RPMI8226 (cell line): ENCODE measurements at regions not wholly inside any gene's neighbourhood (a gene's known extent, or its start where the extent isn't known, plus 50 kb on each side); places are given as distances from the start of the nearest gene placed in this dataset.
"Not testable (repeated sequence)": the region's sequence is repeated elsewhere in the genome, so short reads cannot be mapped to it uniquely, and the experiment has no call there.

ENCODE experiments used
- DNase-seq: peaks from one replicate; pipeline ENCODE4 v3.0.0-alpha.2; 2015

- DNase-seq: no peak
Observed at GRCh38 chr10:8350250-8350967, 295.9 kb downstream of the GATA3 start.

- DNase-seq: no peak
Observed at GRCh38 chr10:8352171-8353075, 297.9 kb downstream of the GATA3 start.

GRCh38 chr10:8356283-8356682, 301.8 kb downstream of the GATA3 start:
- DNase-seq: no peak

GRCh38 chr10:8359467-8359866, 305.0 kb downstream of the GATA3 start:
- DNase-seq: no peak

- DNase-seq: no peak
Observed at GRCh38 chr10:8360365-8360764, 305.9 kb downstream of the GATA3 start.

GRCh38 chr10:8360814-8361509, 306.5 kb downstream of the GATA3 start:
- DNase-seq: no peak

- DNase-seq: no peak
Observed at GRCh38 chr10:8361510-8361844, 307.0 kb downstream of the GATA3 start.

GRCh38 chr10:8365935-8366911, 311.7 kb downstream of the GATA3 start:
- no peak for DNase-seq

GRCh38 chr10:8367672-8368411, 313.4 kb downstream of the GATA3 start:
- not testable (repeated sequence) for DNase-seq

- DNase-seq: no peak
Observed at GRCh38 chr10:8369666-8370065, 315.2 kb downstream of the GATA3 start.

- no peak for DNase-seq
Observed at GRCh38 chr10:8374334-8374733, 319.8 kb downstream of the GATA3 start.

GRCh38 chr10:8375137-8375536, 320.6 kb downstream of the GATA3 start:
- DNase-seq: no peak

- DNase-seq: no peak
Observed at GRCh38 chr10:8378198-8378983, 323.9 kb downstream of the GATA3 start.

- no peak for DNase-seq
Observed at GRCh38 chr10:8379906-8380832, 325.7 kb downstream of the GATA3 start.

GRCh38 chr10:8380833-8381496, 326.5 kb downstream of the GATA3 start:
- DNase-seq: no peak

GRCh38 chr10:8386781-8387180, 332.3 kb downstream of the GATA3 start:
- DNase-seq: no peak

GRCh38 chr10:8389630-8390029, 335.1 kb downstream of the GATA3 start:
- no peak for DNase-seq

GRCh38 chr10:8392216-8392615, 337.7 kb downstream of the GATA3 start:
- no peak for DNase-seq

GRCh38 chr10:8393531-8393930, 339.0 kb downstream of the GATA3 start:
- DNase-seq: no peak
